ENCODE measurements at regions not wholly inside any gene's neighbourhood (a gene's known extent, or its start where the extent isn't known, plus 50 kb on each side); places are given as distances from the start of the nearest gene placed in this dataset.

DNA sequence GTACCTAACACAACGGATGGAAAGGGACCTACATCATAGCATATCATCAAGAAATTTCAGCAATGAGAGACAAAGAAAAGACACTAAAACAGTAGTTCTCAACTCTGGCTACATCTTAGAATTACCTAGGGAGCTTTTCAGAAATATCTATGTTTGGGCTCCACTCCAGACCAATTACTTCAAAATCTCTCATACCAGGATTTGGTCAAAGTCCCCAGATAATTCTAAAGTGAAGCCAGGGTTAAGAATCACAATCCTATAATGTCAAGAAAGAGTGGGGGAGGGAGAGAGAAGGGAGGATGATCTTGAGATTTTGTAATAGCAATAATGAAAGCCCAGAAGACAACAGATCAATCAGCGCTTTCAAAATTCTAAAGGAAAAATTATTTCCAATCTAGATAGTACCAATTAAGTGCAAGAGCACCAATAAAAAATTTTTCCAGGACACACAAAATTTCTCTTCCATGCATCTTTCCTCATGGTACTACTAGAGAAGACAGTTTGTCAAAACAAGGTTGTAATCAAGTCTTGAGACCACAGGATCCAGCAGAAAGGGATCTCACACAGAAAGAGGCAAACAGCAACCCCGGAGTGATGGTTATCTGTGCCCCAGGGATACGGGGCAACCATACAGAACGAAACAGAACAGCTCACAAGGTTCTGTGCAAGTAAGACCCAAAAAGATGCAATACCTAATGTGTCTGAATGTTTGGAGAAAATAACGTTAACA lies 152.9 kb upstream of the DST start:
- no peak overlapping the region for H3K4me3 ChIP-seq
- H3K36me3 ChIP-seq: no peaks in the 10 kb centered on the region
- intact Hi-C loops (cut with DNase I): no loop called here
- H3K27me3 ChIP-seq: no peaks in the 10 kb centered on the region
- H3K4me1 ChIP-seq: peaks cover 28 to 63% (median 50%) of the 10 kb centered on the region in 4 donors
- TF ChIP-seq, protein P1, sequence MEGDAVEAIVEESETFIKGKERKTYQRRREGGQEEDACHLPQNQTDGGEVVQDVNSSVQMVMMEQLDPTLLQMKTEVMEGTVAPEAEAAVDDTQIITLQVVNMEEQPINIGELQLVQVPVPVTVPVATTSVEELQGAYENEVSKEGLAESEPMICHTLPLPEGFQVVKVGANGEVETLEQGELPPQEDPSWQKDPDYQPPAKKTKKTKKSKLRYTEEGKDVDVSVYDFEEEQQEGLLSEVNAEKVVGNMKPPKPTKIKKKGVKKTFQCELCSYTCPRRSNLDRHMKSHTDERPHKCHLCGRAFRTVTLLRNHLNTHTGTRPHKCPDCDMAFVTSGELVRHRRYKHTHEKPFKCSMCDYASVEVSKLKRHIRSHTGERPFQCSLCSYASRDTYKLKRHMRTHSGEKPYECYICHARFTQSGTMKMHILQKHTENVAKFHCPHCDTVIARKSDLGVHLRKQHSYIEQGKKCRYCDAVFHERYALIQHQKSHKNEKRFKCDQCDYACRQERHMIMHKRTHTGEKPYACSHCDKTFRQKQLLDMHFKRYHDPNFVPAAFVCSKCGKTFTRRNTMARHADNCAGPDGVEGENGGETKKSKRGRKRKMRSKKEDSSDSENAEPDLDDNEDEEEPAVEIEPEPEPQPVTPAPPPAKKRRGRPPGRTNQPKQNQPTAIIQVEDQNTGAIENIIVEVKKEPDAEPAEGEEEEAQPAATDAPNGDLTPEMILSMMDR (IDR thresholded peaks at IDR 0.05): no peak
- TF ChIP-seq POLR2AphosphoS5 (IDR thresholded peaks at IDR 0.05): no peak
- no peak for TF ChIP-seq POLR2A (IDR thresholded peaks at IDR 0.05; ENCODE audit: low read depth)
- no peak for TF ChIP-seq EP300 (IDR thresholded peaks at IDR 0.05)
- H3K27ac ChIP-seq (replicated peaks in 1 of 4): no peak overlapping the region
- WGBS: 90% methylated on average over 6 of the region's 6 CpGs
- no peak for DNase-seq (ENCODE audit: extremely low spot score)
- H3K9me3 ChIP-seq: no peaks in the 10 kb centered on the region

DNA sequence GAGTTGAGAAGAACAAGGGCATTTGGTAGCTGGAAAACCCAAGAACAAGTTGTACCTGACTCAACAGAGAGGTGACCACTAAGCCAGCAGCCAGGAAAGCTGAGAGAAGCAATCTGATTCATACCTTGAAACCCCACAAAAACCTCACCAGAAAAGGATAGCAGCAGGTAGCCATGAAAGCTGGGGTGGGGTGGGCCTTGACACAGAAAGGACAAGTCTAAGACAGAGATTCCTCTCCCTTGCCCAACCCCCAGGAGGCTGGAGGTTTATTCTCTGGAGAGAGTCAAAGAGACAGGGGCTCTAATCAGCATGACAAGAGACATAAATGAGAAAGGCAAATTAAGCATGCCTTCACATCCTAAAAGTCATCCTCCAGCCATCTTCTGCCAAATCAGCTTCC lies 151.7 kb upstream of the DST start:
- Histone ChIP-seq H3K4me3 (no peak overlapping the region), H3K27ac (replicated peaks in 1 of 4) (no peak overlapping the region), H3K36me3 (no peaks in the 10 kb centered on the region), H3K9me3 (no peaks in the 10 kb centered on the region), H3K4me1 (peaks cover 40 to 75% (median 59%) of the 10 kb centered on the region in 4 donors), H3K27me3 (no peaks in the 10 kb centered on the region)
- intact Hi-C loops (cut with DNase I): no loop called here
- TF ChIP-seq, protein P1 (IDR thresholded peaks at IDR 0.05): no peak
- TF ChIP-seq EP300 (IDR thresholded peaks at IDR 0.05): no peak
- no peak for DNase-seq (ENCODE audit: extremely low spot score)

DNA sequence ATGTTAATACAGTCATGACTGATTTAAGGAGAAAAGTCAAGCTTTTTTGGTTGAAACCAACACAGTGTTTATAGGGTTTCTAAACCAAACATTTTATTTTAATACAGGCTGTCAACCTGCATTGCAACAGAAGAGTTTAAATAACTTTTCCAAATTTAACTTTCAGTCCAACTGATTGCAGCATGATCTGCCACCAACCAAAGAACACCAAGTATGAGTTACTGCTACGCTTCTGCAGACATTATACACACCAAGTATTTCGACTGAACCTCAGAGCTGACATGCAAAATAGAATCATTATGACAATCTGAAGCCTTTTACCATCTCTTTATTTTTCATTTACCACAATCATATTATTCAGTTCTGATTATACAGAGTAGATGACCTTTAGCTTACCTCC lies 151.2 kb upstream of the DST start:
- Histone ChIP-seq H3K27me3 (no peaks in the 10 kb centered on the region), H3K4me3 (no peak overlapping the region), H3K9me3 (no peaks in the 10 kb centered on the region), H3K27ac (replicated peaks in 1 of 4) (no peak overlapping the region), H3K36me3 (no peaks in the 10 kb centered on the region), H3K4me1 (peaks cover 44 to 75% (median 60%) of the 10 kb centered on the region in 4 donors)
- intact Hi-C loops (cut with DNase I): no loop called here
- WGBS: 97% methylated on average over 2 of the region's 2 CpGs
- no peak for DNase-seq (ENCODE audit: extremely low spot score)
- no peak for TF ChIP-seq POLR2AphosphoS5 (IDR thresholded peaks at IDR 0.05)
- TF ChIP-seq, protein P1 (IDR thresholded peaks at IDR 0.05): no peak
- no peak for TF ChIP-seq POLR2A (IDR thresholded peaks at IDR 0.05; ENCODE audit: low read depth)
- TF ChIP-seq EP300 (IDR thresholded peaks at IDR 0.05): no peak

DNA sequence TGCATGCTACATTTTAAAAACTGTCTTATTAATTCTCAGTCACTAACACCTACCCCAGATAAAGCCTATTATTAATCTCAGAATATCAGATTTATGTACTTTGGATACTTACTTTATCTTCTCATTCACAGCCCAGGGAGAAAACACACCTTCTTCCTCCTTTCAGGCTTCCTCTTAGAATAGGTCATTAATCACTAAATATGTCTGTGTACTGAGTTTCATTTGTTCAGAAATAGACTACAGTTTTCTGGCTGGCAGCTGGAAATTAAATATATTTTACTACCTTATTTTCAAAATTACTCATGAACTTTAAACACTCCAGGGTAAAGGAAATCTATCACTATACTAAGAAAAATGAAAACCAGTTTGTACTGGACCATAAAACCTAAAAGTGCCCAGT lies 147.7 kb upstream of the DST start:
- Histone ChIP-seq H3K36me3 (peaks cover 0 to 2% (median 0%) of the 10 kb centered on the region in 4 donors), H3K9me3 (no peaks in the 10 kb centered on the region), H3K27ac (replicated peaks in 1 of 4) (no peak overlapping the region), H3K4me1 (peaks cover 31 to 44% (median 37%) of the 10 kb centered on the region in 4 donors), H3K4me3 (no peak overlapping the region), H3K27me3 (no peaks in the 10 kb centered on the region)
- DNase-seq (ENCODE audit: extremely low spot score): no peak
- TF ChIP-seq POLR2AphosphoS5 (IDR thresholded peaks at IDR 0.05) (no peak), POLR2A (IDR thresholded peaks at IDR 0.05; ENCODE audit: low read depth) (no peak), EP300 (IDR thresholded peaks at IDR 0.05) (no peak)
- TF ChIP-seq, protein P1 (IDR thresholded peaks at IDR 0.05): no peak
- intact Hi-C loops (cut with DNase I): no loop called here

DNA sequence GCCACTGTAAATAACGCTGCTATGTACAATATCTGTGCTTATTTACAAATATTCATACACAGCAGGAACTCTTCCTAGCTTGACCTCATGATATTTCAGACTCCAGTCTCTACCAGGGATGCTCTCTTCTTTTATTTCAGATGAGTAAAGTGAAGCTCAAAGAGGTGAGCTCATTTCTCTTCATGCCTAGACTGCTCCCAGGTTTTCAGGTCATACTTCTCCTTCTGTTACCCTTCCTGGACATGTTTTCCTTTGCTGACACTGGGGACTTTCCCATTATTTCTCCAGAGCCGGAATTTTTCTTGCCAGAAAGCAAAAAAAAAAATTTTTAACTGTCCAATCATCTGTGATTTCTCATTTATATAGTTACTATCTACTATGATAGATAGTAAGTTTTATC lies 147.2 kb upstream of the DST start:
- peaks cover 0 to 4% (median 0%) of the 10 kb centered on the region in 4 donors for H3K36me3 ChIP-seq
- no peaks in the 10 kb centered on the region for H3K9me3 ChIP-seq
- H3K27ac ChIP-seq (replicated peaks in 1 of 4): no peak overlapping the region
- 43% methylated on average over 2 of the region's 2 CpGs for WGBS
- no peak for TF ChIP-seq EP300 (IDR thresholded peaks at IDR 0.05)
- no peak for TF ChIP-seq POLR2A (IDR thresholded peaks at IDR 0.05; ENCODE audit: low read depth)
- TF ChIP-seq, protein P1 (IDR thresholded peaks at IDR 0.05): no peak
- TF ChIP-seq POLR2AphosphoS5 (IDR thresholded peaks at IDR 0.05): no peak
- H3K27me3 ChIP-seq: no peaks in the 10 kb centered on the region
- intact Hi-C loops (cut with DNase I): no loop called here
- peaks cover 25 to 41% (median 37%) of the 10 kb centered on the region in 4 donors for H3K4me1 ChIP-seq
- no peak for DNase-seq (ENCODE audit: extremely low spot score)
- no peak overlapping the region for H3K4me3 ChIP-seq
